HEK293 (cell line): ENCODE measurements at regions not wholly inside any gene's neighbourhood (a gene's known extent, or its start where the extent isn't known, plus 50 kb on each side); places are given as distances from the start of the nearest gene placed in this dataset.

Experiments used
- CTCF ChIA-PET: fragments of 350-600 bp; formaldehyde crosslinking; extraction: SDS; loops from one replicate; lab custom pipeline; 2021; ENCODE audit warnings: antibody characterized with exemption; lab: Yijun Ruan, JAX
- POLR2A ChIA-PET: fragments of 300-600 bp; formaldehyde crosslinking; extraction: SDS; loops from one replicate; lab custom pipeline; 2020; ENCODE audit warnings: antibody characterized with exemption, inconsistent platforms; lab: Yijun Ruan, JAX
- H3K27ac ChIP-seq: fragments of 200-500 bp; sonication (Bioruptor generic); 2 replicates; pipeline ENCODE4 v1.5.1; 2014; ENCODE audit warnings: low read depth, low read length, control low read depth, inconsistent platforms; ENCODE audit errors: extremely low read depth
- H3K36me3 ChIP-seq, 2 experiments: fragments of 200-500 bp in 1 of 2; sonication (Bioruptor generic) in 1 of 2; 1 replicate in 1 of 2; 2 replicates in 1 of 2; pipeline ENCODE4 v1.5.1; 2014 to 2017; ENCODE audit warnings: inconsistent platforms in 2 of 2, low read length in 2 of 2; ENCODE audit not compliant: control insufficient read depth in 2 of 2, insufficient read depth in 1 of 2
- H3K4me1 ChIP-seq: fragments of 200-500 bp; sonication (Bioruptor generic); 2 replicates; pipeline ENCODE4 v1.5.1; 2014; ENCODE audit warnings: mild to moderate bottlenecking, low read length, inconsistent platforms; ENCODE audit not compliant: control insufficient read depth, insufficient read depth
- H3K4me3 ChIP-seq: 2 replicates; pipeline ENCODE4 v1.5.1; 2011; ENCODE audit warnings: low read depth, mild to moderate bottlenecking, control low read depth, low read length, moderate library complexity
- H3K9me3 ChIP-seq: fragments of 200-500 bp; sonication (Bioruptor generic); 2 replicates; pipeline ENCODE4 v1.5.1; 2014; ENCODE audit warnings: low read depth, low read length, inconsistent platforms; ENCODE audit not compliant: control insufficient read depth, insufficient read depth
- AEBP2 ChIP-seq: fragments of 450-650 bp; formaldehyde crosslinking; IDR thresholded peaks from 2 replicates; pipeline ENCODE4 v1.5.1; 2016; ENCODE audit warnings: missing biosample characterization, missing genetic modification characterization, borderline replicate concordance
- INSM2 ChIP-seq: fragments of 450-650 bp; formaldehyde crosslinking; IDR thresholded peaks from 2 replicates; pipeline ENCODE4 v1.5.1; 2016; ENCODE audit warnings: missing biosample characterization, missing genetic modification characterization
- PBX3 ChIP-seq: sonication (generic); formaldehyde crosslinking; IDR thresholded peaks from 2 replicates; pipeline ENCODE4 v1.8.1; 2022; ENCODE audit warnings: mild to moderate bottlenecking, moderate library complexity, missing genetic modification reagents
- ZBTB10 ChIP-seq: fragments of 450-650 bp; formaldehyde crosslinking; IDR thresholded peaks from 2 replicates; pipeline ENCODE4 v1.5.1; 2016; ENCODE audit warnings: missing biosample characterization, missing genetic modification characterization
- ZBTB11 ChIP-seq: fragments of 450-650 bp; formaldehyde crosslinking; conservative IDR thresholded peaks from 2 replicates; pipeline ENCODE4 v1.5.1; 2016; ENCODE audit warnings: low read depth, missing biosample characterization, missing genetic modification characterization
- ZNF146 ChIP-seq: fragments of 450-650 bp; formaldehyde crosslinking; IDR thresholded peaks from 2 replicates; pipeline ENCODE4 v1.5.1; 2016; ENCODE audit warnings: missing biosample characterization, missing genetic modification characterization
- ZNF174 ChIP-seq: fragments of 450-650 bp; formaldehyde crosslinking; IDR thresholded peaks from 2 replicates; pipeline ENCODE4 v1.5.0; 2017; ENCODE audit warnings: missing biosample characterization, mild to moderate bottlenecking, missing genetic modification characterization
- ZNF324 ChIP-seq: fragments of 450-650 bp; formaldehyde crosslinking; IDR thresholded peaks from 2 replicates; pipeline ENCODE4 v1.5.1; 2016; ENCODE audit warnings: missing biosample characterization, missing genetic modification characterization
- ZNF335 ChIP-seq: fragments of 450-650 bp; formaldehyde crosslinking; conservative IDR thresholded peaks from 2 replicates; pipeline ENCODE4 v1.5.1; 2016; ENCODE audit warnings: missing biosample characterization, missing genetic modification characterization
- ZNF350 ChIP-seq: fragments of 450-650 bp; formaldehyde crosslinking; IDR thresholded peaks from 2 replicates; pipeline ENCODE4 v1.5.0; 2017; ENCODE audit warnings: missing biosample characterization, mild to moderate bottlenecking, missing genetic modification characterization
- ZNF501 ChIP-seq: fragments of 450-650 bp; formaldehyde crosslinking; IDR thresholded peaks from 2 replicates; pipeline ENCODE4 v1.5.1; 2016; ENCODE audit warnings: missing biosample characterization, missing genetic modification characterization
- ZNF544 ChIP-seq: fragments of 450-650 bp; formaldehyde crosslinking; IDR thresholded peaks from 2 replicates; pipeline ENCODE4 v1.5.0; 2017; ENCODE audit warnings: missing biosample characterization, missing genetic modification characterization
- ZSCAN18 ChIP-seq: fragments of 450-650 bp; formaldehyde crosslinking; IDR thresholded peaks from 2 replicates; pipeline ENCODE4 v1.5.1; 2016; ENCODE audit warnings: missing biosample characterization, missing genetic modification characterization

- TF ChIP-seq INSM2 (no peak), AEBP2 (no peak), ZNF350 (tag by site-specific recombination) (no peak), PBX3 (CRISPR knock-in tag) (no peak), ZNF501 (no peak), ZBTB11 (tag by site-specific recombination) (no peak)
These were observed 64.9 kb upstream of the SULF2 start (continued) for GRCh38 chr20:47850146-47850545.

- POLR2A ChIA-PET: no interaction called here
- Histone ChIP-seq H3K4me1 (no peaks in the 10 kb centered on the region), H3K36me3 (no peaks in the 10 kb centered on the region), H3K4me3 (no peak overlapping the region), H3K9me3 (no peaks in the 10 kb centered on the region), H3K27ac (no peak overlapping the region)
- TF ChIP-seq ZSCAN18 (tag by site-specific recombination) (no peak), ZNF335 (tag by site-specific recombination) (no peak), ZNF146 (tag by site-specific recombination) (peak; percentile 67), ZNF544 (no peak), ZNF324 (tag by site-specific recombination) (no peak), ZNF174 (tag by site-specific recombination) (no peak), ZBTB10 (tag by site-specific recombination) (no peak)
- CTCF ChIA-PET: interaction anchor here (0.6 to 1.1 kb wide), 2 partner anchors 122 to 171 kb away, joined by 3 to 9 read pairs; no protein-coding TSS in a partner anchor
These were observed 64.3 kb upstream of the SULF2 start for GRCh38 chr20:47849596-47849995.
